GM12878 (cell line): ENCODE measurements at regions not wholly inside any gene's neighbourhood (a gene's known extent, or its start where the extent isn't known, plus 50 kb on each side); places are given as distances from the start of the nearest gene placed in this dataset.

Source experiments
- BHLHE40 ChIP-seq, 2 experiments: fragments of 450-650 bp in 1 of 2; IDR thresholded peaks; 2 replicates each; pipeline ENCODE4 v1.6.1; 2011 to 2017; ENCODE audit warnings: low read depth in 2 of 2, borderline replicate concordance in 1 of 2, improper control_type of control experiment in 1 of 2, low read length in 1 of 2, mild to moderate bottlenecking in 1 of 2
- CBX3 ChIP-seq: fragments of 200-600 bp; sonication (generic); IDR thresholded peaks from 2 replicates; pipeline ENCODE4 v1.6.1; 2016; ENCODE audit warnings: low read depth, borderline replicate concordance
- EP300 ChIP-seq, 2 experiments: fragments of 150-350 bp in 1 of 2; IDR thresholded peaks; 2 replicates each; pipeline ENCODE4 v1.6.1; 2011 to 2012; ENCODE audit warnings: low read depth in 2 of 2, low read length in 2 of 2, borderline replicate concordance in 1 of 2, improper control_type of control experiment in 1 of 2, inconsistent platforms in 1 of 2; ENCODE audit not compliant: control insufficient read depth in 1 of 2
- EZH2 ChIP-seq: IDR thresholded peaks from 2 replicates; pipeline ENCODE4 v1.6.1; 2012; ENCODE audit warnings: low read depth, mild to moderate bottlenecking, control low read depth, inconsistent platforms, low read length, borderline replicate concordance; ENCODE audit not compliant: control insufficient read depth
- HCFC1 ChIP-seq: fragments of 150-350 bp; IDR thresholded peaks from 2 replicates; pipeline ENCODE4 v1.6.1; 2014; ENCODE audit warnings: low read length
- PAX5 ChIP-seq: IDR thresholded peaks from 2 replicates; pipeline ENCODE4 v1.6.1; 2011; ENCODE audit warnings: low read depth, low read length, borderline replicate concordance
- POLR2AphosphoS5 ChIP-seq: IDR thresholded peaks from 2 replicates; pipeline ENCODE4 v1.6.1; 2011; ENCODE audit warnings: mild to moderate bottlenecking, low read length, inconsistent platforms
- RAD21 ChIP-seq: IDR thresholded peaks from 2 replicates; pipeline ENCODE4 v1.6.1; 2011; ENCODE audit warnings: mild to moderate bottlenecking, low read depth, low read length, moderate library complexity; ENCODE audit not compliant: insufficient read depth
- RFX5 ChIP-seq: IDR thresholded peaks from 2 replicates; pipeline ENCODE4 v1.6.1; 2011; ENCODE audit warnings: low read depth, low read length, improper control_type of control experiment
- SP1 ChIP-seq: IDR thresholded peaks from one replicate; pipeline ENCODE4 v1.6.1; 2011; ENCODE audit warnings: low read depth, low read length
- SUZ12 ChIP-seq: fragments of 200-600 bp; sonication (generic); IDR thresholded peaks from one replicate; pipeline ENCODE4 v1.6.1; 2018; ENCODE audit warnings: antibody characterized with exemption, mild to moderate bottlenecking; ENCODE audit not compliant: unreplicated experiment
- ZZZ3 ChIP-seq: IDR thresholded peaks from 2 replicates; pipeline ENCODE4 v1.6.1; 2011; ENCODE audit warnings: low read depth; ENCODE audit not compliant: control insufficient read depth, insufficient read length
- TF ChIP-seq, protein P1 (sequence below), 3 experiments: IDR thresholded peaks in 2 of 3; conservative IDR thresholded peaks in 1 of 3; 2 replicates each; pipeline ENCODE4 v1.5.1; 2011; ENCODE audit warnings: low read depth in 3 of 3, low read length in 3 of 3, mild to moderate bottlenecking in 3 of 3, control low read depth in 2 of 3, moderate library complexity in 2 of 3, inconsistent platforms in 1 of 3, mixed read lengths in 1 of 3; ENCODE audit not compliant: control insufficient read depth in 2 of 3, insufficient read depth in 1 of 3; ENCODE audit errors: extremely low read depth in 1 of 3

DNA sequence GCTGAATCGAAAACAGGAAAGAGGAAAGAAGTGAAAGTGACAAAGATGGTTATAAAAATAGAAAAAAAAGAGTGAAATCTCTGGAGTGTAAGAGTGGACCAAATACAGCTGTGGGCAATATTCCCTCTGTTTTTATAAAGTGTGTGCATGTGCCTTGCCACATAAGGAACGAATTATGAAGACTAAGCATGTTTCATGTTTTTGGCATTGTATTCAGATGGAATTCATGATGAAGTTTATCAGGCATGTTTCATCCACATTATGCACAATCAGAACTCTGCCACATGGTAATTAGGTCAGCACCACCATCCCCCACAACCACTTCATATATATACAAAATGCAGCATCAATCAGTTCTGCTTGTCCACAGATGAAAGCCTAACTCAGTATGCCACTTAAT, 348.0 kb downstream of the ZNF608 start:
- TF ChIP-seq SP1 (no peak), EZH2 (no peak), RFX5 (no peak), POLR2AphosphoS5 (no peak), EP300 (IDR thresholded peaks at IDR 0.05; ENCODE audit: borderline replicate concordance in 1 of 2, control insufficient read depth in 1 of 2, low read depth in 2 of 2, low read length in 2 of 2) (no peak), SUZ12 (no peak), RAD21 (no peak), CBX3 (no peak), HCFC1 (no peak), PAX5 (no peak), BHLHE40 (IDR thresholded peaks at IDR 0.05; ENCODE audit: borderline replicate concordance in 1 of 2, low read depth in 2 of 2, low read length in 1 of 2) (no peak), ZZZ3 (no peak)
- TF ChIP-seq, protein P1, sequence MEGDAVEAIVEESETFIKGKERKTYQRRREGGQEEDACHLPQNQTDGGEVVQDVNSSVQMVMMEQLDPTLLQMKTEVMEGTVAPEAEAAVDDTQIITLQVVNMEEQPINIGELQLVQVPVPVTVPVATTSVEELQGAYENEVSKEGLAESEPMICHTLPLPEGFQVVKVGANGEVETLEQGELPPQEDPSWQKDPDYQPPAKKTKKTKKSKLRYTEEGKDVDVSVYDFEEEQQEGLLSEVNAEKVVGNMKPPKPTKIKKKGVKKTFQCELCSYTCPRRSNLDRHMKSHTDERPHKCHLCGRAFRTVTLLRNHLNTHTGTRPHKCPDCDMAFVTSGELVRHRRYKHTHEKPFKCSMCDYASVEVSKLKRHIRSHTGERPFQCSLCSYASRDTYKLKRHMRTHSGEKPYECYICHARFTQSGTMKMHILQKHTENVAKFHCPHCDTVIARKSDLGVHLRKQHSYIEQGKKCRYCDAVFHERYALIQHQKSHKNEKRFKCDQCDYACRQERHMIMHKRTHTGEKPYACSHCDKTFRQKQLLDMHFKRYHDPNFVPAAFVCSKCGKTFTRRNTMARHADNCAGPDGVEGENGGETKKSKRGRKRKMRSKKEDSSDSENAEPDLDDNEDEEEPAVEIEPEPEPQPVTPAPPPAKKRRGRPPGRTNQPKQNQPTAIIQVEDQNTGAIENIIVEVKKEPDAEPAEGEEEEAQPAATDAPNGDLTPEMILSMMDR (IDR thresholded peaks at IDR 0.05 in 2 of 3, conservative IDR thresholded peaks at IDR 0.05 in 1 of 3; ENCODE audit: control insufficient read depth in 2 of 3, extremely low read depth in 1 of 3, insufficient read depth in 1 of 3, low read depth in 3 of 3, low read length in 3 of 3): no peak
